Suprapubic skin (tissue), 4 donors: ENCODE measurements at regions not wholly inside any gene's neighbourhood (a gene's known extent, or its start where the extent isn't known, plus 50 kb on each side); places are given as distances from the start of the nearest gene placed in this dataset.

Source experiments
- DNase-seq, 2 donors: peaks; one replicate each; pipeline ENCODE4 v3.0.0-alpha.2; 2019; ENCODE audit warnings: low spot score in 2 of 2
- H3K27ac ChIP-seq: fragments of 200-600 bp; sonication (generic); one replicate; pipeline ENCODE4 v1.5.1; 2019
- H3K27me3 ChIP-seq: fragments of 200-600 bp; sonication (generic); one replicate; pipeline ENCODE4 v1.5.1; 2019
- H3K36me3 ChIP-seq: fragments of 200-600 bp; sonication (generic); one replicate; pipeline ENCODE4 v1.5.1; 2019
- H3K4me1 ChIP-seq: fragments of 200-600 bp; sonication (generic); one replicate; pipeline ENCODE4 v1.5.1; 2019
- H3K4me3 ChIP-seq: fragments of 200-600 bp; sonication (generic); one replicate; pipeline ENCODE4 v1.5.1; 2019; ENCODE audit warnings: mild to moderate bottlenecking
- H3K9me3 ChIP-seq: fragments of 200-600 bp; sonication (generic); one replicate; pipeline ENCODE4 v1.5.1; 2019
- CTCF ChIP-seq, 2 donors: fragments of 200-600 bp in 1 of 2; fragments of 450-650 bp in 1 of 2; sonication (generic) in 1 of 2; IDR thresholded peaks; one replicate each; pipeline ENCODE4 v1.5.1; 2016 to 2019; ENCODE audit warnings: antibody characterized with exemption in 2 of 2, mild to moderate bottlenecking in 1 of 2, moderate library complexity in 1 of 2
- EP300 ChIP-seq: sonication (generic); formaldehyde crosslinking; IDR thresholded peaks from one replicate; pipeline ENCODE4 v1.6.1; 2017; ENCODE audit warnings: antibody characterized with exemption
- POLR2A ChIP-seq, 2 donors: fragments of 450-650 bp; IDR thresholded peaks; one replicate each; pipeline ENCODE4 v1.6.1; 2017; ENCODE audit warnings: antibody characterized with exemption in 2 of 2, mild to moderate bottlenecking in 2 of 2, moderate library complexity in 2 of 2
- POLR2AphosphoS5 ChIP-seq, 3 donors: sonication (generic); formaldehyde crosslinking; IDR thresholded peaks; one replicate each; pipeline ENCODE4 v1.6.1; 2017; ENCODE audit warnings: antibody characterized with exemption in 3 of 3
- WGBS: methylation state at CpG from one replicate; pipeline ENCODE4 v1.1.5; 2018; 5-methylcytosine and 5-hydroxymethylcytosine counted together

- TF ChIP-seq CTCF (IDR thresholded peaks at IDR 0.05) (no peak), EP300 (no peak), POLR2A (IDR thresholded peaks at IDR 0.05) (no peak), POLR2AphosphoS5 (IDR thresholded peaks at IDR 0.05) (no peak)
- H3K4me3 ChIP-seq, result no peak overlapping the region
- WGBS, result 77% methylated on average over 2 of the region's 2 CpGs
- no peaks in the 10 kb centered on the region for H3K9me3 ChIP-seq
- no peaks in the 10 kb centered on the region for H3K36me3 ChIP-seq
- DNase-seq, result no peak
- H3K27me3 ChIP-seq, result no peaks in the 10 kb centered on the region
- H3K27ac ChIP-seq, result no peak overlapping the region
- no peaks in the 10 kb centered on the region for H3K4me1 ChIP-seq
Measured at GRCh38 chr5:112063191-112063590, 306.2 kb upstream of the NREP start.

DNA sequence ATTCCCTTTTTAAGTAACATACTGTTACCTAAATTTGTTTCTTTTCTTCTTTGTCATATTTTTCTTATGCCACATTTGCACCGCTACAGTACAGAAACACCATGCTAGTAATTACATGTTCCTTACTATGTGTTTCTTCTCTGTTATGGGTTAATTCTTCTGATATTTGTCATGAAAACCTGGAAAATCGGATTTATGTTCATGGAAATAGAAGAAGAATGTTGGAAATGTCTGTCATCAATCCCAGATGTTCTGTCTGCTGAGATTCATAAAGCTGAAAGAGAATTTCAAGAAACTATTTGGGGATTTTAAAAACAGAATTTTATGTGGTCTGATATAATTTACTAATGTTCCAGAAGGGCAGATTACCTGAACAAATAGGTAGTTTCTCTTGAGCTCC is 305.2 kb upstream of the NREP start:
- WGBS, result 52% methylated on average over 2 of the region's 2 CpGs
- H3K27me3 ChIP-seq, result no peaks in the 10 kb centered on the region
- no peaks in the 10 kb centered on the region for H3K4me1 ChIP-seq
- H3K36me3 ChIP-seq, result no peaks in the 10 kb centered on the region
- no peak overlapping the region for H3K4me3 ChIP-seq
- H3K9me3 ChIP-seq, result no peaks in the 10 kb centered on the region
- no peak for DNase-seq
- TF ChIP-seq POLR2AphosphoS5 (IDR thresholded peaks at IDR 0.05), result no peak
- no peak for TF ChIP-seq POLR2A (IDR thresholded peaks at IDR 0.05)
- no peak for TF ChIP-seq EP300
- no peak for TF ChIP-seq CTCF (IDR thresholded peaks at IDR 0.05)
- no peak overlapping the region for H3K27ac ChIP-seq

DNA sequence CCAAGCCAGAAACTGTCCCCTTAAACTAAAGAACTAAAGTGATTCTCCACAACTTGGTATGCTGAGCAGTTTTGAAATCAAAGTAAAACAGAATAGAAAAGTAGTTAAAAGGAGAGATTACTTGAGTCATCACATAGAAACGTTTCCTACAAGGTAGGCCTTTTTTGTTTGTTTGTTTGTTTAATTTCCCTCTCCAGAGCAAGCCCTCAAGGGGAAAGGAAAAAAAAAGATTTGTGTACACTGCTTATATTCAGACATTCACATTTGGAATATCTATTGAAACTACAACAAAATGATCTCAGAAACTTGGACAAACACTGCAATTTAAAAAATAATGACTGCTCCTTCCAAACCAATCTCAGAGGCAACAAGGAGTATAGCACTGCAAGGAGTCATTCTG is 304.7 kb upstream of the NREP start:
- Histone ChIP-seq H3K4me3 (no peak overlapping the region), H3K27ac (no peak overlapping the region), H3K4me1 (no peaks in the 10 kb centered on the region), H3K36me3 (no peaks in the 10 kb centered on the region), H3K9me3 (no peaks in the 10 kb centered on the region), H3K27me3 (no peaks in the 10 kb centered on the region)
- WGBS, result 24% methylated on average over 1 of the region's 1 CpG
- no peak for TF ChIP-seq POLR2AphosphoS5 (IDR thresholded peaks at IDR 0.05)
- TF ChIP-seq EP300, result no peak
- no peak for TF ChIP-seq CTCF (IDR thresholded peaks at IDR 0.05)
- no peak for TF ChIP-seq POLR2A (IDR thresholded peaks at IDR 0.05)
- DNase-seq, result no peak

GRCh38 chr5:112059579-112060135 is 302.7 kb upstream of the NREP start:
- no peaks in the 10 kb centered on the region for H3K36me3 ChIP-seq
- TF ChIP-seq POLR2A (IDR thresholded peaks at IDR 0.05) (no peak), POLR2AphosphoS5 (IDR thresholded peaks at IDR 0.05) (no peak), CTCF (IDR thresholded peaks at IDR 0.05) (no peak), EP300 (no peak)
- no peak overlapping the region for H3K4me3 ChIP-seq
- H3K9me3 ChIP-seq, result no peaks in the 10 kb centered on the region
- no peaks in the 10 kb centered on the region for H3K27me3 ChIP-seq
- WGBS, result 76% methylated on average over 3 of the region's 3 CpGs
- no peak for DNase-seq
- no peak overlapping the region for H3K27ac ChIP-seq
- no peaks in the 10 kb centered on the region for H3K4me1 ChIP-seq

DNA sequence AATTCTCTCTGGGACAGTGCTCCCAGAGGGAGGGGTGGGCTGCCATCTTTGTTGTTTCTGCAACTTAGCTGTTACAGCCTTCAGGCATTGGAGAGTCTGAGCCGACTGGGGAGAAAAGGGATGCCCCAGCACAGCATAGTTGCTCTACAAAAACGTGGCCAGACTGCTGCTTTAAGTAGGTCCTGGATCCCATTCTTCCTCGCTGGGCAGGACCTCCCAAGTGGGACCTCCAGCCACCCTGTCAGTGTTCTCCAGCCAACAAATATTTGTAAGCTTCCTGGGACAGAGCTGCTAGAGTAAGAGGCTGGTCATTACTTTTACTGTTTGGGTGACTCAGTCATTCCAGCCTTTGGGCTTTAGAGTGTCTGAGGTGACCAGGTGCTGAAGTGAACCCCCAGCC is 292.7 kb upstream of the NREP start:
- no peak for DNase-seq
- no peak overlapping the region for H3K4me3 ChIP-seq
- no peaks in the 10 kb centered on the region for H3K4me1 ChIP-seq
- TF ChIP-seq POLR2AphosphoS5 (IDR thresholded peaks at IDR 0.05) (no peak), POLR2A (IDR thresholded peaks at IDR 0.05) (no peak), EP300 (no peak), CTCF (IDR thresholded peaks at IDR 0.05) (no peak)
- no peaks in the 10 kb centered on the region for H3K27me3 ChIP-seq
- no peaks in the 10 kb centered on the region for H3K9me3 ChIP-seq
- no peak overlapping the region for H3K27ac ChIP-seq
- no peaks in the 10 kb centered on the region for H3K36me3 ChIP-seq
- WGBS, result 81% methylated on average over 3 of the region's 3 CpGs
